ENCODE measurements at regions not wholly inside any gene's neighbourhood (a gene's known extent, or its start where the extent isn't known, plus 50 kb on each side); places are given as distances from the start of the nearest gene placed in this dataset.

- no peak for TF ChIP-seq POU6F1 (CRISPR knock-in tag; IDR thresholded peaks at IDR 0.05; ENCODE audit: borderline replicate concordance, low read depth)
- TF ChIP-seq PPARA (CRISPR knock-in tag; IDR thresholded peaks at IDR 0.05; ENCODE audit: borderline replicate concordance) = no peak
- TF ChIP-seq PATZ1 (CRISPR knock-in tag; IDR thresholded peaks at IDR 0.05; ENCODE audit: borderline replicate concordance) = no peak
- TF ChIP-seq CREB5 (CRISPR knock-in tag; IDR thresholded peaks at IDR 0.05; ENCODE audit: low read depth) = no peak
- no peak for TF ChIP-seq CSDC2 (CRISPR knock-in tag; IDR thresholded peaks at IDR 0.05)
Observed at GRCh38 chr6:163808871-163809270, 394.4 kb downstream of the QKI start.

Data from SK-N-SH treated with all-trans-retinoic acid at 6 μM for 48 hours (cell line).